MM.1S (cell line): ENCODE measurements at regions not wholly inside any gene's neighbourhood (a gene's known extent, or its start where the extent isn't known, plus 50 kb on each side); places are given as distances from the start of the nearest gene placed in this dataset.

Experiments
- EZH2 ChIP-seq: fragments of 300-600 bp; sonication (generic); optimal IDR thresholded peaks from 2 replicates; pipeline ENCODE3; 2017; ENCODE audit warnings: low read depth, mild to moderate bottlenecking, antibody characterized with exemption, low read length, mixed read lengths
- EZH2phosphoT487 ChIP-seq: fragments of 300-600 bp; sonication (generic); IDR thresholded peaks from 2 replicates; pipeline ENCODE4 v1.6.1; 2018; ENCODE audit warnings: antibody characterized with exemption, low read length
- TF ChIP-seq, protein P1 (sequence below): fragments of 300-600 bp; sonication (generic); IDR thresholded peaks from 2 replicates; pipeline ENCODE4 v1.5.1; 2016; ENCODE audit warnings: antibody characterized with exemption, low read length, mixed read lengths

DNA sequence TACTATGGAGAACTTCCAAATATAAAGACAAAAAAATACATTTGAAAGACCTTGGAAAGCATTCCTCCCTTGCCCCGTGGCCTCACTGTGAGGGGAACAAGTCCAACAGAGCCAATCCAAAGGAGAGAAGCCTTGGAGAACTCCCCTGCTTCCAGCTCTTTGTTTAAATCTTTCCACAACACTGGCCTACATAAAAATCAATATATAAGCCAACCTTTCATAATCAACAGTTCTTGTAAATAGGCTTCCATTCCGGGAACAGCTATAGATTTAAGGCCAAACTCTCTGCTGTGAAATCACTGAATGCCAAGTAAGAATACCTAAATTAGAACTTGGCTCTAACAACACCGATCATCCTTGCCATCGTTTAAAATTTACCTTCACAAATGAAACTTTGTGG is 242.1 kb downstream of the HACE1 start:
- TF ChIP-seq, protein P1, sequence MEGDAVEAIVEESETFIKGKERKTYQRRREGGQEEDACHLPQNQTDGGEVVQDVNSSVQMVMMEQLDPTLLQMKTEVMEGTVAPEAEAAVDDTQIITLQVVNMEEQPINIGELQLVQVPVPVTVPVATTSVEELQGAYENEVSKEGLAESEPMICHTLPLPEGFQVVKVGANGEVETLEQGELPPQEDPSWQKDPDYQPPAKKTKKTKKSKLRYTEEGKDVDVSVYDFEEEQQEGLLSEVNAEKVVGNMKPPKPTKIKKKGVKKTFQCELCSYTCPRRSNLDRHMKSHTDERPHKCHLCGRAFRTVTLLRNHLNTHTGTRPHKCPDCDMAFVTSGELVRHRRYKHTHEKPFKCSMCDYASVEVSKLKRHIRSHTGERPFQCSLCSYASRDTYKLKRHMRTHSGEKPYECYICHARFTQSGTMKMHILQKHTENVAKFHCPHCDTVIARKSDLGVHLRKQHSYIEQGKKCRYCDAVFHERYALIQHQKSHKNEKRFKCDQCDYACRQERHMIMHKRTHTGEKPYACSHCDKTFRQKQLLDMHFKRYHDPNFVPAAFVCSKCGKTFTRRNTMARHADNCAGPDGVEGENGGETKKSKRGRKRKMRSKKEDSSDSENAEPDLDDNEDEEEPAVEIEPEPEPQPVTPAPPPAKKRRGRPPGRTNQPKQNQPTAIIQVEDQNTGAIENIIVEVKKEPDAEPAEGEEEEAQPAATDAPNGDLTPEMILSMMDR: no peak
- TF ChIP-seq EZH2: no peak
- no peak for TF ChIP-seq EZH2phosphoT487
